HUDEP-2 (cell line): ENCODE measurements at regions not wholly inside any gene's neighbourhood (a gene's known extent, or its start where the extent isn't known, plus 50 kb on each side); places are given as distances from the start of the nearest gene placed in this dataset.
A peak's percentile ranks its signal among the peaks of the same experiment; 100 is the strongest.

Experiments
- DNase-seq, 76 experiments: peaks; one replicate each; lab custom pipeline; 2025; ENCODE audit not compliant: unreplicated experiment in 76 of 76; lab: John Stamatoyannopoulos, UW

DNA sequence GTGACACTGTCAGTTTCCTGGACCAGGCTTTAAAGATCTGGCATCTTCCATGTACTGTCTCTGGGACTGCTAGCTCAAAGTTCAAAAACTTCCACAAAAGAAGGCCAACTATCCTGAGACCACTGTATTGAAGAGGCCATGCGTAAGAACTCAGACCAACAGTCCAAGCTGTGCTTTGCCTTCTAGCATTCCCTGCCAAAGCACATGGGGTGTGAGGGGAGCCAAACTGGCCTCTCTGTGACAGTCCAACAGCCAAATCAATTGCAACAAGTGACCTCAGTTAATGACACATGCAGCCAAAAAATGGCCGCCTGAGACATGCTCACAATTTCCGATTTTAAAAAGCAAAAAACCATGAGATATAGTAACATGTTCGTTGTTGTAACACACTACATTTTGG, 160.3 kb upstream of the CDH19 start:
- peak in 1 of 76 experiments; percentile 0 for DNase-seq

DNA sequence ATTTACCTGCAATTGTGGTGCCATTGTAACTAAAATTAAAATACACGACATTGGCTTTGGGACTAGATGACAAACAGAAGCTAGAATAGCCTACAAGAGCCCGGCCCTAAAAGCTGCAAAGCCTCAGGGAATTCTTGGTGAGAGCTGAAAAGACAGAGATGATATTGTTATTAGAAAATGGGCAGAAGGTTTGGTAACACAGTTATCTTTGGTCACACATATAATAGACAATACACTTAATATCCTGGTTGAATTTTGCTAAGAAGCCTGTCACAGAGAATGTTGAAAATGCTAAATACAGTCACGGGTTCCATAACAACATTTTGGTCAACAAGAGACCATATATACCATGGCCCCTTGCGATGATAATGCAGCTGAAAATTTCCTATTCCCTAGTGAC, 157.3 kb upstream of the CDH19 start:
- DNase-seq = no peak

DNA sequence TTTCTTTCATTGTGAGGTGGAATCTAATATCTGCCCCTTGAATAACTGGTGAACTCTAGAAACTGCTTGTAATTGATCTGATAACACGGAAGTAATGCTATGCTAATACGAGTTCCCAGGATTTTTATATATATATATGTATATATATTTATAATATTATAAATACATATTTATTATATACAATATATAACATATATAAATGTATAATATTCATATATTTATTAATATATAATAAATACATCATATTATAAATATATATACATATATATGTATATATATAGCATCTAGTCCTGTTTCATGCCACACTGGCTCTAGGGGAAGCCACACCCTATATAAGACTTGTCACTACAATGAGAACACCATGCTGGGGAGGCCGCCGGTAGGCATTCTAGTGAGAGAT, 156.7 kb upstream of the CDH19 start:
- no peak for DNase-seq

DNA sequence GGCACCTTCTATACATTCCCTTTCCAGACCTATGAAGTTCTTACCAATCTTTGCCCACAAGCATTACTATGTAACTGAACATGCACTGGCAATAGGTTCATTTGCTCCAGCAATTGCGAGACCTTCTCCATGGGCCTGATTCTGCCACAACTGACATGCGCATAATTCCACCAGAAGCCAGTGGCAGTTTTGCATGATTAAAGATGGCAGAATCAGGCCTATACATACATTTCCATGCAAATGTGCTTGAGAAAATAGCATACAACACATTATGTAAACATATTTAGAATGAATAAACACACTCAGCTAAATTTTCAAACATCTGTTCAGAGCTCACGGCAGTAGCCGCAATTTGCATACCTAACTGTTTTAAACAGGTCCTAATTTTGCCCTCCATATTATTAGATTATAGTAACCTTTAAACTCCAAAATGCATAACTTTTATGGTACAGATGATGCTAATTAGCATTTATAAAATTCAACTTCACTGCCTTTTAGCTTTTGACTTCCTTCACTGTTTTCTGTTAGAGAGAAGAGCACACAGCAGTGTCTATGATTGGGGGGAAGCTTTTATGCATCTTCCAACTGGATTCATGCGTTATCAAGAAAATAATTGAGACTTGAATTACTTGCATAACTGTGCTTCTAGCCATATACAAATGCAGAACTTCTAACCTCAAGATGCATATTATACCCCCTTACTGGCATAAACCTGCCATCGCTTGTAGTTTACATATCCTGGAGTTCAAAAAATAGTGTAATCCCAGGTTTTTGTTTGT, 155.3 kb upstream of the CDH19 start:
- DNase-seq = no peak

DNA sequence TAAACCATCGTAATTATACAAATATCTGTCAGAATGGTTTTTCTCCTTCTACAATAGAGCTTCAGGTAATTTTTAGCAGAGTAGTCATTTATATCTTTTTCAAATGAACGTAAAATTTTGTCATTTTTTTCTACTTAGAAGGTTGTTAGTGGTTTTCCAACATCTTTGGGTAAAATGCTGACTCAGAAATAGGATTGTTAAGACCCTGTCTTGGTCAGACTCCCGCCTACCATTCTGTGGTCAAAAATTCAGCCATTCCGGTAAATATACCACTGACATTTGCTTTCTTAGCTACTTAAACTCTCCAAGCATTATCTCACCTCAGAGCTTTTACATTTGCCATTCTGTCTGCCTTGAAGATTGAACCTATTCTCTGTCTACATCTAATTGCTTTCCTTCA, 154.1 kb upstream of the CDH19 start:
- DNase-seq = no peak

DNA sequence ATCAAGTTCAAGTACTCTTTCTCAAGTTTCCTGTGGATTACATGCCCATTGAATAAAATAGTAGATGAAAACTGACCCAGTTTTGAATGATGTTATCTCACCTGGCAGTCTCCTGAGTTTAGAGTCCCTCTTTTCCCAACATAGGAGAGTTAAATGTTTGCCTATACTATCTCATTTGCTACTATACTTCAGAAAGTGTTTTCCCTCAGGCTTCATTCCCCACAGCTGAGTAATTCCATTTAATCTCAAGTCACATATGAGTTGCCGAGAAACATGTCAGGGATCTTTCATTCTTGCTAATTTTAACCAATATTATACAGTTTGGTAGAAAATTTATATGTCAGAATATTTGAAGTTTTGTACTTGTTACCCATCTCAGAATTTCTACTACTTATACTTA, 150.4 kb upstream of the CDH19 start:
- DNase-seq = no peak

DNA sequence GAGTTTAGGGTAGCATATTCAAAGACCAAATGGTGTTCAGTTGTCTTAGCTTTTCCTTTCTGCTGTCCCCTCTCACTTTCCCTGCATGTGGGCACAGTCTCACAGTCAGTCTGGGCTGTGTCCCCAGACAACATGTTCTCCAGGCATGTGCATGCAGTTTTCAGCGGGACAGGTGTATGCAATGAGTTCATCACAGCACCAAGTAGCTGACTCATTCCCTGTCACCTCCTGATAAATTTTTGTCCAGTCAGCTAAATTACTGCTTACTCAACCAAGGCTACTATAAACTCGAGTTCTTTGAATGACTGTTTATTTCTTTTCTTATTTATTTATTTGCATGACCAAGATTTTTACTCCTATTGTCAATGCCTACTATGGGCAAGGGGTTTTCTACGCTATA, 148.8 kb upstream of the CDH19 start:
- DNase-seq = peak in 1 of 76 experiments; percentile 27

DNA sequence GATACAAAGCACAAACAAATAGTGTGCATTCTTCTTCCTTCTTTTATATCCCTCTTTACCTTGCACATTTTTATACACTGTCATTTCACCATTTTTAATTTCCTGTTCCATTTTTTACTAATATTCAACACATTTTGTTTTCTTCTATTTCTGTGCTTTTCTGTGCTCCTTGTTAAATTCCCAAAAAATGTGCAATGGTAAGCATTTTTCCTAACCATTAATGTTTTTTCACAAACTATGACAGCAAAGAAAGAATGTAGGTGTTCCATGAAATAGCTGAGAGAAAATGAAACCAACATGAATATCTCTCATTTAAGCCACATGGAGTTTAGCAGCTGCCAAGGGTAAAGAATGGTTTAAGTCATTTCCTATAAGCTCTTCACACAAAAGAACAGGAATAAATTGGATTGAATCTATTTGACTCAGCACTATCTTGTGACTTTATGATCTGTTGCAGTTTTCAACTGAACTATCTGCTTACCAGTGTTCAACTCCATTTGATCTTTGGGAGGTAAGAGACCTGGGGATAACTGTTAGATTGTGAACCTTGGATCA, 145.7 kb upstream of the CDH19 start:
- no peak for DNase-seq

DNA sequence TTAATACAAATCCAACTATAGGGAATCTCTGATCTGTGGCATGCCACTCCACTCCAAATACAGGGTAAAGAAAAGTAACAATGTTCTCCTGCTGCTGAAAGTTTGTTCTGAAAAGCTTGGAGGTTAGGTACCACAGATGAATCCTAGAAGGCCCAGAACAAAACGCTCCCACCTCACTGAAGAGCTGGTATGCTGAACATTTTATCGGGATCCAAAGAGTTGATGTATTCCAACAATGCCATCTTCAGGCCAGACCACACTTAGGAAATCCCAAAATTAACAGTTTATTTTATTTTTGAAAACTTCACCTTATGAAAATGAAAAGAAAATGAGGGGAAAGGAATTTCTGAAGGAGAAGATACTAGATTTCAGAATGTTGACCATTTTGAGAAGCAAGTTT, 145.1 kb upstream of the CDH19 start:
- DNase-seq = no peak

DNA sequence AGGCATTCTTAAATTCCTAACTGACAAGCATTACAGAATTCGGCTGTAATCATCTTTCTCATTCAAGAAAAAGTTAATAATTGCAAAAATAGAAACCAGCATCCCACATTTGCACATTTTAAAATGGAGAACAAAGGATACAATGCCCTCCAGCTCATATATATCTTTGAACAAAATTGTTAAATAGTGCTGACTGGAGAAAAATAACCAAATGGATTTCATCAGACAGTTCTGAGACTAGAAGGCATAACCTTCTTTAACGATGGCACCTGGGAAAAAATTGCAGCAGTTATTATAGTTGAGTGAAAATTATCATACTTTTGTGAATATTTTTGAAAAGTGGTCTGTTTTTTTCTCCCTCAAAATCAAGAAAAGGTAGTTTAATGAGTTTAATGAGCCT, 138.9 kb upstream of the CDH19 start:
- no peak for DNase-seq

DNA sequence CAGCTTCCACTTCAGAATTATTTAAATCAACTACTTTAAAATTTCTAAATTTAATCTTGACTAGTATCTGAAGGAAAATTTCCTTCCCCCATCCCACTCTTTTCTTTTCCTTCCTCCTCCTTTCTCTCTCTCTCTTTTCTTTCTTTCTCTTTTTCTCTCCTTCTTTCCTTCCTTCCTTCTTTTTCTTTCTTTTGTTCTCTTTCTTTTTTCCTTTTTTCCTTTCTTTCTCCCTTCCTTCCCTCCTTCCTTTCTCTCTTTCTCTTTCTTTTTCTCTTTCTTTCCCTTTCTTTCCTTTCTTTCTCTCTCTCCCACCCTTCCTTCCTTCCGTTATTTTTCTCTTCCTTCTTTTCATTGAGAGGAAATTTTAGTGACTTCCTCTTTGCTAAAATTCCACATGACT, 132.0 kb upstream of the CDH19 start:
- DNase-seq = no peak

DNA sequence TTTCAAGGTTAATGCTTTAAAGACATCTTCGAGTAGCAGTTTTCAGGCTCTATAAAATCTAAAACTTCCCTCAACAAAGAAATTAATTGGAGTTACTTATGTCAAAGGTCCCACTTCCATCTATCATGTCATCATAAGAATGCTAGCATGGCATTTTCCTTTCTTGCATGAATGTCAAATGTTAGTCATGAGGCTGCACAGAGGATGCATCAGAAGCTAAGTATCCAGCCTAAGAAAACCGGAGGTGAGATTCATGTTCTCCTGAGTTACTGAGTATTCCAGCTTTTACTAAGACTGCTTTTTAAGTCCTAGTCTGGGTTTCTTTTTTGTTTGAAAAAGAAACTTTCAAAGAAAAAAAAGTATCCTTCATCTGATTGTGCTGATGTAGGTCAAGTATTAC, 130.6 kb upstream of the CDH19 start:
- no peak for DNase-seq

DNA sequence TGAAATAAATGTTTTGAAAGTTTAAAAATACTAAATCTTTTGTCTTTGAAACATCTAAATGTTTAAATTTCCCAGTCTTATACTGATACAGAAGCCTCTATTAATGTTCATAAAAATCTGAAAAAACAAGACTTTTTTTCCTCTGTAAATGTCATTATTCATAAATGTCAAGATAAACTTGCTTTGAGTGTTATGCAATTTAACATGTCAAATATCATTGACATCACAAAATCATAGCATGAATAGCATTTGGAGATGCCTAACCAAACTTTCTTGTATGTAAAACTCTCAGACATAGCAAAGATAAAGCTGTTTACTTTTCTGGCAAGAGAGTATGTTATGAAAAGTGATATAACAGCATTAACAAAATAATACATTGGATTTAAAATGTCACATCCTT, 128.0 kb upstream of the CDH19 start:
- DNase-seq = no peak

DNA sequence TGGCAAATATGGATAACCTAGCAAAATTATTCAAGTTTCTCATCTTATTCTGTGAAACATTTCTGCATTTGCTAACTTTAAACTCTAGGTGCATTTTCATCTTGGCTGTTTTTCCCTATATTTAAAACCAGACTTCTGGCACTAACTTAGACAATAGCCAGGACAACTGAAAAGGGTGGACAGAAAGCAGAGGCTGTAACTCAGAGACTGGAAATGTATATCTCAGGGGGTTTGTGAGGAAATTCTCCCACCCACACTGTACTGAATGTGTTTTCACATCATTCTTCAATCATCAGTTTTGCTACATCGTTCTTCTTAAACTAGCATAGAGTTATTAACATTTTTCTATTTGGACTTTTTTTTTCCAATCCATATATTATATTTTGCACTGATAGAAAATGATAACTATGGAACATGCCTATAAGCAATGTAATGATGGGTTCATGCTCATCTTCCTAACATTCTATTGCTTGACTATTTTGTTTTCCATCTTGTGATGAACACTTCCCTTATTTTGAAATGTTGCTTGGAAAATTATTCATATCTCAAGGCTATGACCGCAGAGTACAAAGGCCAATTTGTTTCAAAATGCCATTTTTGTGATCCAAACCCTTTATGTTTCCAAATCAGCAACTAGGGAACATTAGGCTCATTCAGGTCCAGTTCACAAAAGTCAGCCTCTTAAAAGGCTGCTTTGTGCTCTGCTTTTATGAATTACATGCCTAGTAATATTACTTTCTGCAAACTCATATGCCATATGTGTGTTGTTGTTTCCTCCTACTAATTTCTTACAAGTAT, 125.8 kb upstream of the CDH19 start:
- DNase-seq = no peak

DNA sequence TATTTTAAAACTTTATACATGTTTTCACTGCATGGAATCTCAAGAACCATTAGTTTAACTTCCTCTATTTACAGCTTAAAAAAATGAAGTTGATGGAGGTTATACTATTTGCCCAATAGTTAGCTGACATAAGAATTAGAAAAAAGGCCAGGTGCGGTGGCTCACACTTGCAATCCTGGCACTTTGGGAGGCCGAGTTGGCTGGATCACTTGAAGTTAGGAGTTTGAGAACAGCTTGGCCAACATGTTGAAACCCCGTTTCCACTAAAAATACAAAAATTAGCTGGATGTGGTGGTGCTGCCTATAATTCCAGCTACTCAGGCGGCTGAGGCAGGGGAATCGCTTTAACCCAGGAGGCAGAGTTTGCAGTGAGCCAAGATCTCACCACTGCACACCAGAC, 125.1 kb upstream of the CDH19 start:
- no peak for DNase-seq

DNA sequence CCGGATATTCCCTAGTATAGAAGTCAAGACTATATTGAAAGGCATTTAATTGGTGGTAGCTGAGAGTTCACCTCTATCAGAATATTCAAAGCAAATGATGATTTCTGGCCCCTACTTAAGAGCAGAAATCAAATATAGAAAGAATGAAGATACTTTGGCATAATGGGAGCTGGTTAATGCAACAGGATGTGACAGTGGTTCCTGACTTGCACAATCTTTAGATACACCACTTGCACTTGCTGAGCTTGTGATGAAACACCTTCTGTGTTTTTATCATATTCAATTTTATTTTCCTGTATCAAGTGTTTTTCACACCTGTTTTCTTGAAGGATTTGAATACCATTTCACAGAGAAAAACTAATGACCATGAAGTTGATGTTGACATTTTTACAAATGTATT, 124.1 kb upstream of the CDH19 start:
- no peak for DNase-seq

DNA sequence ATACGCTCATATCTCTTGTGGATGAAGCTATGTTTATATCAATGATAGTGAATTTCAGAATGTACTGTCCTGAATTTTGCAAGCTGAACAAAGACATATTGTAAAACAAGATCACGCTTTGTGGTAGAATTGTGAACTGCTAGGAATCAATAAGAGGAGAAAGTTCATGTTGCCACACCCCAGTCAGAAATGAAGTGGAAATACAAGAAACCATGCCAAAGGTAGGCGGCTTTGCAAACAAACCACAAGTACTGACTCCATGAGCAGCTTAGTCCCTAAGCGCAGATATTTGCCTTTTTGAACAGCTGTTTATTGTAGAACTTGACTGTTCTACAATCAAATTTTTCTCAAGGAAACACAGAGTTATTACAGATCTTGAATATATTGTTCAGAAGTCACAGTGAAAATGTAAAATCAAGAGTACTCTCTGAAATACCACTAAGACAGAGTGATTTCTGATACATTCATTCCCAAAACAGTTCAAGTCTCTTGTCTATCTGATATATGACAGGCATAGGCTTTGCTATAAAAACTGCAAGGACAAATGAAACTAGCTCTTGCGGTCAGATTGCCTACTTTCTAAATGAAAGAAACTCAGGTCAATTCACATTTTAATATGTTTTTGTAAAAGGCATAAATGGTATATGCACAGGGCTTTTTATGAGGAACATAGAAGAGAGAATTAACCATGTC, 120.9 kb upstream of the CDH19 start:
- DNase-seq = no peak

DNA sequence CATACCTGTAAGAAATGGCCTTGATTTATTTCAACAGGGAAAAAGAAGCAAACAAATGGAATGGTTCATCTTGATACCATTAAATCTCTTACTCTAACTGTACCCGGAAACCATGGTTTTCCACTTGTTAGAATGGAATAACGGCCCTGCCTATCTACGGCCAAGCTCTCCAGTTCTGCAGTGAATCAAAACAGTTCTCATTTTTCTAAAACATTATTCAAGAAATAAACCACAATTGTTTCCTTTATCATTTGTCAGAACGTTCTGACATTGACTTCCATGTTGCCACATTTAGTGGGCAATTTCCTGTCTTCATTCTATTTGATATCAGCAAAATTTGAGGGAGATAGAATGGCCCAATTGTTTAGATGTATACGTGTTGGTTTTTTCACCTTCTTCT, 118.8 kb upstream of the CDH19 start:
- DNase-seq = no peak

DNA sequence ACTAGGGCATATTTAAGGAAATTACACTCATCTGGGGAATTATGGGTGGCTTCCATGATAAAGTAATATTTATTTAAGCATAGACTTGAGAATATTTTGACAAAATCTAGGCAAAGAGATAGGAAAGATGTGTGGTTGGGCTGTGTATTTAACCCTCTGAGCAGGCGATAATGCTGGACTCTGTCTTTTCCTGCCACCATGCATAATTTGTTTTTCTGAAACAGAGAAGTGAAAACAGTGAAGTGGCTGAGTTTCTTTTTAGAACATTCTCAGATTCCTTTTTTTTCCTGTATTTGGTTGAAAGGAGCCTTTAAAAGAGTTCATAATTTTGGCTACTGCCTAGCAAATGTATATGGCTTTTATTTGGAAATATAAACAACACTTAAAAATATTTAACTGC, 104.8 kb upstream of the CDH19 start:
- no peak for DNase-seq

DNA sequence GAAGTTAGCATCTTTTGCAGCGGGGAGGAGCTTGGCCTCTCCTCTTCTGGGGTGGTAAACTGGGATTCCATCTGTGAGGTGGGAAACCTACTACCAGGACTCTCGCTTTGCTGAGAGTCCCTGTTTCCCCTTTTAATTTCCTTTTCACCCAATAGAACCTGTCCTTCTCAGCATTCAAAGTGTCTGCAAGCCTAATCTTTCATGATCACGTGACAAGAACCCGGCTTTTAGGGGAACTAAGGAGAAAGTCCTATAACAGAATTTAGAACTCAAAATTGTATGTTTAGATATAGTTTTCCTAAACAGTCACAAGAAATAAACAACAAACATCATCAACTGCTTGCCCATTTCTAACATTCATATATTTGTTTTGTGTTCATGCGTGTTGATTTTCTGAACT, 103.6 kb upstream of the CDH19 start:
- no peak for DNase-seq

DNA sequence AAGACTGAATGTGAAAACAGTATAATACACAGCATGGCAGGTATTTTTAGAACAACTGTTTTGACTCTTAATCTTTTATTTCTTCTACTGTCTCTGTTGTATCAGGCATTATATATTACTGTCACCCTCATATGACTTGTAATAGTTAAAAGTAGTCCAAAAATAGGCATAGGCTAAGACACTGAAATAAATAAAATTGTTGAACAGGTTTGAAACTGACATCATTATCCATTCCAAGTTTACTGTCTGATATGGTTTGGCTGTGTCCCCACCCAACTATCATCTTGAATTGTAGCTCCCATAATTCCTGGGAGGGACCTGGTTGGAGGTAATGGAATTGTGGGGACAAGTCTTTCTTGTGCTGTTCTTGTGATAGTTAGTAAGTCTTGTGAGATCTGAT, 91.4 kb upstream of the CDH19 start:
- DNase-seq = no peak
